ENCODE measurements at regions not wholly inside any gene's neighbourhood (a gene's known extent, or its start where the extent isn't known, plus 50 kb on each side); places are given as distances from the start of the nearest gene placed in this dataset.

DNA sequence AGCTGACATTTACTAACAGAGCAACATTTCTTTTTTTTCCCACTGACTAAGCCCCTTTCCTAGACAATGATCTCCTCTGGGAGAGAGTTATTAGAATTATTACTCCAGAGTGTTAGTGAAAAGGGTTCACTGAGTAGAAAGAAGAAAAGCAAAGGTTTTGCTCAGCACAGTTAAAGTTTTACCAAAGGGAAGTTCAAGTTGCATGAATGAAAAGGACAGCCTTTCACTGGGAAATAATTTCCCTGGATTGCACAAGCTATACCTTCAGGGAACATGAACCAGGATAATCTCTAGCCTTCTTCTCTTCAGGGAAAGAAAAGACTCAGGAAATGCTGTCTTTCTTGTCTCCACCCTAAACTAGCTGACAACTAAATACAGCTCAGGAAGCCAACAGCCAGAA, 71.4 kb upstream of the ESRRG start:
- no peak for DNase-seq

DNA sequence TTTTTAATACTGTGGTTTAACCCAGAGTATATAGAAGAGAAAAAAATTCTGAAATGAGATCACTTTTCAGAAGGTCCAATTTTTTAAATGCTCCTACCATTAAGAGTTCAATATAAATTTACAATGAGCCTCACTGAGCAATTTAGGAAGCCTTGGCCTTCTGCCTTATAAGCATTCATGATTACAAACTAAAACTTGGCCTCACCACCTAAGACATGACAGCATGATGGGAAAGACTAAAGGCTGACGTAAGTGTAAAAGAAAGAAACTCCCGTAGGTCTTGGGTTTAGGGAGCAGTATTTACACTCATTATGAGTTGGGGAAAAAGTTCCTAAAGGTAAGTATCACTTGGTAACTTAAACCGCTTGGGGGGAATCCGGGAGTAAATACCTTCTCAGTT, 70.7 kb upstream of the ESRRG start:
- DNase-seq: no peak

DNA sequence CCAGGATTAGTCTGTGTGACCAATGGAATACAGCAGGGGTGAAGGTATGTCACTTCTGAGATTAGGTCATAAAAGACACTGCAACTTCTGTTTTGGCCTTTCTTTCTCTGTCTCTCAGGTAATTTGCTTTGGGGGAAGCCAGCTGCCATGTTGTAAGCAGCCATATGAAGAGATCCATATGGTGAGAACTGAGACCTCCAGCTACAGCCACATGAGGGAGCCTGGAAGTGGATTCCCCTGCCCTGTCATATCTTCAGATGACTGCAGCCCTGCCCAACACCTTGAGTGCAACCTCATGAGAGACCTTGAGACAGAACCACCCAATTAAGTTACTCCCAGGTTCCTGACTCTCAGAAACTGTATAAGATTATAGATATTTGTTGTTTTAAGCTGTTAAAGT, 70.1 kb upstream of the ESRRG start:
- no peak for DNase-seq

DNA sequence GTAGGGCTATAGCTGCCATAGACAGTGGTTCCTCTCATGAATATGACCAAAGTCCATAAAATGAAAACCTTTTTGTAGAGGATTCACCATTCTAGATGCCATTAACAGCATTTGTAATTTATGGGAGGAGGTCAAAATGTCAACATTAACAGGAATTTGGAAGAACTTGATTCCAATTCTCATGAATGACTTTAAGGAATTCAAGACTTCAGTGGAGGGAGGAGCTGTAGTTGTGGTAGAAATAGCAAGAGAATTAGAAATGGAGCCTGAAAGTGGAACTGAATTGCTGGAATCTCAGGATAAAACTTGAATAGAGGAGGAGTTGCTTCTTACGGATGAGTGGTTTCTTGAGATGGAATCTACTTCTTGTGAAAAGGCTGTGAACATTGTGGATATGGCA, 65.4 kb upstream of the ESRRG start:
- DNase-seq: no peak

DNA sequence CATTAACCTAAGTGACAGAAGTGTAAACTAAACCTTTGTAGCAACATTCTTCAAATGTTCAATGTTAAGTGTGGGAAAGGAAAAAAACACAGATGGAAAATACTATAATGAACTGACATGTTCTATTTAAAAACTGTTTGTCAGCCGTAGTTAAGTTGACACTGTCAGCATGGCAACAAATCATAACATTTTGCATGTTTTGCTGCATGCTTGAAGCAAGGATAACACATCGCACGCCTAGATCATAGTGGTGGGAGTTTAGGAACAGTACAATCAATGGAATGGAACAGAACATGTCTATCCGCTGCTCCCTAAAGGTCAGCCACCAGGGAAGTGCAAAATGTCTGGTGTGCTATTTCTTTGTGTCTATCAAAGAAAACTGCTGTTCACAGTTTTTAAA, 62.5 kb upstream of the ESRRG start:
- no peak for DNase-seq

DNA sequence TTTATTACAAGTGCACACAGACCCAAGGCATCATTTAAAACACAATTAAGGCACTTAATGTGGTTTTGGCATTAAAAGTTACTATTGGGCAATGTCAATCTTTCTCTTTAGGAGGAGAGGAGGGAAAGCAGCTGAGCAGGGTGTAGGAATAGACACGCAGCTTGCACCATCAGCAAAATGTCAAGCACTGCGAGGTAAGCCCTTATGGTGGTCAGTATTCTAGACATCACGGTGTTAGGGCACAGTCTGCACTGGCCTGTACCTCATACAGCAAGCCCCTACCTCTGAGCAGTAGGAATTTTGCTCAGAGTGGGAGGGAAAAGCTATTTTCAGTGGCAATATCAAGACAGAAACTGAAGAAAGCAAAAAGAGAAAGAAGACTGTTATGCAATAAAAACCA, 62.0 kb upstream of the ESRRG start:
- no peak for DNase-seq

DNA sequence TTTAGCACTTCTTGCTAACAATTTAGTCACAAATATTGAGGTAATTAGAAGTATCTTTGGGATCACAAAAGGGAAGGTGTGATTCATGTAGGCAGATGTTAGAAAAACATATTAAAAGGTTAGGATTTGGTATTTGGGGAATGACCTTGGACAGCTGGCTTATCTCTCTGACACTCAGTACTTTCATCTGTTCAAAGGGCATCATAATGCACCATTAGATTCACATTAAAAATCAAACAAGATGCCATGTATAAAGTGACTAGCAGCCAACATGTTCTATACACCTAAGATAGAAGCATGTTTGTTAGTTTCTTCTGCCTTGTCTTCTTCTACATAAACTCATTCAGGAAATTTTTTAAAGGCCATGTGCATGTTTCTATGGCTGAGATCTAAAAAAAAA, 56.5 kb upstream of the ESRRG start:
- no peak for DNase-seq

DNA sequence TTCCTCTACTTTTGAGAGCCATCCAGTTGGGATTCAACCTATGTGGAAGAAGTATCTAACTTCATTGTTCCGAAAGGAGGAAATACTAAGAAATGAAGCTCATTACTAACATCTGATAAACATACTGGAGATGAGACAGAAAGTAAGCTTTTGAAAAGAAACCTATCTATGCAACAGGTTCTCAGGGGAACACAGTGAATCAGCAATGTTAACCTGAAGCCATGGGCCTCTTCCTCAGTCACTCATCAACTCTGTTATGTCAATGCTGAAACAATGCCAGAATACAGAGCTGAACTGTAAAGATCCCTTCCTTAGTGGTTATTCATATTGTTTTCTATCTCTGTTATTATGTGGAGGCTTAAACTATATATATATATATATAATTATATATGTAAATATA, 55.5 kb upstream of the ESRRG start:
- no peak for DNase-seq

DNA sequence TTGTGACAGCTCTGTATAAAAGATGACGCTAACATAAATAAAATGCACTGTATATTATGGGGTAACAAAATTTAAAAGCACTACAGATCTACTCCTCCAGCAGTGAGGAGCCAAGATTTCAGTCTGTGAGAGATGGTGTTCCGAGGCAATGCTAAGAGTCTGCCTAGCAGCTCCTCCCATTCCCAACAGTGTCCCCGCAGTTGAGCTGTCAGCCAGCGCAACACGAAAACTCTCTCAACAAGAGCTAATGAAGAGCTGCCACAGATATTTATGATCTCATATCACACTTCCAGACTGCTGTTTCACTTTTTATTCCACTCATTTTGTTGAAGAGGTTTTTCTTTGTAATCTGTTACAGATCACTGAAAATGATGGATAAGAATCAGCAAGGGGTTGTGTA, 53.9 kb upstream of the ESRRG start:
- DNase-seq: no peak
